Natural killer cell treated with Interleukin-12 subunit alpha and Interleukin-12 subunit beta and Interleukin-15 and Interleukin-18, amount 100 ng/mL, for 72 hours (primary cell): ENCODE measurements at regions not wholly inside any gene's neighbourhood (a gene's known extent, or its start where the extent isn't known, plus 50 kb on each side); places are given as distances from the start of the nearest gene placed in this dataset.

Experiments
- ATAC-seq, 2 donors: fragments of 150-1000 bp; cut with Tn5 transposase in 1 of 2; sonication (Bioruptor Pico), chemical (Tn5 transposase) in 1 of 2; 2 replicates each; pipeline ENCODE4 v1.10.0; 2021
- DNase-seq: peaks from one replicate; pipeline ENCODE4 v3.0.0; 2022; ENCODE audit warnings: low spot score
- H3K27ac Mint-ChIP-seq, 2 donors: 1 replicate in 1 of 2; 2 replicates in 1 of 2; pipeline ENCODE4 v1.8.0; 2022; ENCODE audit warnings: mixed read lengths in 2 of 2, mild to moderate bottlenecking in 1 of 2, moderate library complexity in 1 of 2
- H3K27me3 Mint-ChIP-seq, 2 donors: 1 replicate in 1 of 2; 2 replicates in 1 of 2; pipeline ENCODE4 v1.8.0; 2022; ENCODE audit warnings: mixed read lengths in 2 of 2
- H3K36me3 Mint-ChIP-seq: one replicate; pipeline ENCODE4 v1.8.0; 2022; ENCODE audit warnings: mixed read lengths
- H3K4me1 Mint-ChIP-seq, 2 donors: 1 replicate in 1 of 2; 2 replicates in 1 of 2; pipeline ENCODE4 v1.8.0; 2022; ENCODE audit warnings: low read depth in 2 of 2, mixed read lengths in 2 of 2, mild to moderate bottlenecking in 1 of 2
- H3K4me3 Mint-ChIP-seq: one replicate; pipeline ENCODE4 v1.8.0; 2022; ENCODE audit warnings: mixed read lengths
- H3K9me3 Mint-ChIP-seq: 2 replicates; pipeline ENCODE4 v1.8.0; 2022; ENCODE audit warnings: mixed read lengths

GRCh38 chr10:78170026-78170475 is 136.4 kb downstream of the RPS24 start:
- DNase-seq = no peak
- H3K36me3 Mint-ChIP-seq = no peaks in the 10 kb centered on the region
- H3K4me1 Mint-ChIP-seq = no peaks in the 10 kb centered on the region
- peaks cover 5 to 10% of the 10 kb centered on the region in 2 donors for H3K27me3 Mint-ChIP-seq
- H3K4me3 Mint-ChIP-seq = no peak overlapping the region
- H3K9me3 Mint-ChIP-seq = no peaks in the 10 kb centered on the region
- no peak overlapping the region for H3K27ac Mint-ChIP-seq
- ATAC-seq = no peak

- DNase-seq = peak; percentile 44
- Mint-ChIP-seq H3K4me1 (no peaks in the 10 kb centered on the region), H3K27ac (no peak overlapping the region), H3K4me3 (no peak overlapping the region), H3K9me3 (no peaks in the 10 kb centered on the region), H3K36me3 (no peaks in the 10 kb centered on the region), H3K27me3 (peaks cover 5 to 10% of the 10 kb centered on the region in 2 donors)
- no peak for ATAC-seq
Measured at GRCh38 chr10:78171633-78172400, 138.2 kb downstream of the RPS24 start.

GRCh38 chr10:78173360-78174015 is 139.8 kb downstream of the RPS24 start:
- Mint-ChIP-seq H3K4me1 (no peaks in the 10 kb centered on the region), H3K4me3 (no peak overlapping the region), H3K27me3 (peaks cover 7 to 10% of the 10 kb centered on the region in 2 donors), H3K27ac (no peak overlapping the region), H3K9me3 (no peaks in the 10 kb centered on the region), H3K36me3 (no peaks in the 10 kb centered on the region)
- peak; percentile 57 for DNase-seq
- no peak for ATAC-seq

- Mint-ChIP-seq H3K36me3 (no peaks in the 10 kb centered on the region), H3K27ac (no peak overlapping the region), H3K4me1 (no peaks in the 10 kb centered on the region), H3K4me3 (no peak overlapping the region), H3K27me3 (peaks cover 2 to 10% of the 10 kb centered on the region in 2 donors), H3K9me3 (no peaks in the 10 kb centered on the region)
- ATAC-seq = no peak
- DNase-seq = peak; percentile 22
Measured at GRCh38 chr10:78175444-78176015, 141.9 kb downstream of the RPS24 start.

- DNase-seq (peak; percentile 25), ATAC-seq (no peak)
- H3K4me3 Mint-ChIP-seq = no peak overlapping the region
- peaks cover 2 to 10% of the 10 kb centered on the region in 2 donors for H3K27me3 Mint-ChIP-seq
- no peaks in the 10 kb centered on the region for H3K4me1 Mint-ChIP-seq
- no peaks in the 10 kb centered on the region for H3K9me3 Mint-ChIP-seq
- no peak overlapping the region for H3K27ac Mint-ChIP-seq
- H3K36me3 Mint-ChIP-seq = no peaks in the 10 kb centered on the region
Measured at GRCh38 chr10:78176320-78177317, 143.0 kb downstream of the RPS24 start.

- Mint-ChIP-seq H3K36me3 (no peaks in the 10 kb centered on the region), H3K9me3 (no peaks in the 10 kb centered on the region), H3K27me3 (peaks cover 2 to 10% of the 10 kb centered on the region in 2 donors), H3K4me1 (no peaks in the 10 kb centered on the region), H3K27ac (no peak overlapping the region), H3K4me3 (no peak overlapping the region)
- DNase-seq = peak; percentile 18
- ATAC-seq = no peak
Measured at GRCh38 chr10:78177491-78178185, 144.0 kb downstream of the RPS24 start.

- DNase-seq (peak; percentile 15), ATAC-seq (no peak)
- Mint-ChIP-seq H3K27ac (no peak overlapping the region), H3K36me3 (no peaks in the 10 kb centered on the region), H3K27me3 (peaks cover 2 to 10% of the 10 kb centered on the region in 2 donors), H3K4me3 (no peak overlapping the region), H3K4me1 (no peaks in the 10 kb centered on the region), H3K9me3 (no peaks in the 10 kb centered on the region)
Measured at GRCh38 chr10:78178397-78178796, 144.7 kb downstream of the RPS24 start.

- Mint-ChIP-seq H3K9me3 (no peaks in the 10 kb centered on the region), H3K36me3 (no peaks in the 10 kb centered on the region), H3K4me1 (peaks cover 0 to 4% of the 10 kb centered on the region in 2 donors), H3K27ac (no peak overlapping the region), H3K27me3 (peaks cover 2 to 8% of the 10 kb centered on the region in 2 donors), H3K4me3 (no peak overlapping the region)
- DNase-seq = no peak
- no peak for ATAC-seq
Measured at GRCh38 chr10:78178940-78179339, 145.3 kb downstream of the RPS24 start.

- H3K4me1 Mint-ChIP-seq = peaks cover 5 to 9% of the 10 kb centered on the region in 2 donors
- ATAC-seq (no peak), DNase-seq (peak; percentile 49)
- peaks cover 0 to 2% of the 10 kb centered on the region in 2 donors for H3K27me3 Mint-ChIP-seq
- no peak overlapping the region for H3K4me3 Mint-ChIP-seq
- H3K36me3 Mint-ChIP-seq = no peaks in the 10 kb centered on the region
- no peaks in the 10 kb centered on the region for H3K9me3 Mint-ChIP-seq
- H3K27ac Mint-ChIP-seq = no peak overlapping the region
Measured at GRCh38 chr10:78179886-78180705, 146.4 kb downstream of the RPS24 start.

- Mint-ChIP-seq H3K27ac (no peak overlapping the region), H3K4me3 (no peak overlapping the region), H3K36me3 (no peaks in the 10 kb centered on the region), H3K27me3 (peaks cover 0 to 2% of the 10 kb centered on the region in 2 donors), H3K4me1 (peaks cover 5 to 9% of the 10 kb centered on the region in 2 donors), H3K9me3 (no peaks in the 10 kb centered on the region)
- DNase-seq = peak; percentile 6
- ATAC-seq = no peak
Measured at GRCh38 chr10:78181381-78182055, 147.9 kb downstream of the RPS24 start.

GRCh38 chr10:78182841-78183240 is 149.2 kb downstream of the RPS24 start:
- H3K4me1 Mint-ChIP-seq = peaks cover 5 to 9% of the 10 kb centered on the region in 2 donors
- ATAC-seq = no peak
- H3K27me3 Mint-ChIP-seq = peaks cover 0 to 2% of the 10 kb centered on the region in 2 donors
- no peak overlapping the region for H3K4me3 Mint-ChIP-seq
- H3K36me3 Mint-ChIP-seq = no peaks in the 10 kb centered on the region
- no peaks in the 10 kb centered on the region for H3K9me3 Mint-ChIP-seq
- DNase-seq = no peak
- H3K27ac Mint-ChIP-seq = no peak overlapping the region
